ENCODE measurements at regions not wholly inside any gene's neighbourhood (a gene's known extent, or its start where the extent isn't known, plus 50 kb on each side); places are given as distances from the start of the nearest gene placed in this dataset.

DNA sequence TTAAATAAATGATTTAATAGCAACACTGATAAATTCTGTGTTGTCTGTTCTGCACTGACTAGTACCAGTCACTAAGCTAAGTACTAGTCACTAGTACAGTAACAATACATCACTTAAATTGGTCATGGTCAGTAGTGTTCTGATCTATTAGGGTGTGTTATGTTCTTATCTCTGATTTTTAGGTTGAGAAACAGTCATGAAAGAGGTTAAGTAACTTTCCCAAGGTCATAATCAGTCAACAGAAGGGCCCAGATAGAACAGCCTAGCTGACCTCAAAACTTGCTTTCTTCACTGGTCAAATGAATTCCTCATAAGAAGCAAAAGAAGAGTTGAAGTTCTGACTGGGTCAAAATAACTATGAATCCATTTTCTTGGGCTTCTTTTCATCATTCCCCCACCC is 1492.7 kb downstream of the MAT2B start:
- no peak for ATAC-seq
- TF ChIP-seq TOX (CRISPR knock-in tag; IDR thresholded peaks at IDR 0.05; ENCODE audit: borderline replicate concordance) (no peak), PPARA (CRISPR knock-in tag; IDR thresholded peaks at IDR 0.05; ENCODE audit: borderline replicate concordance) (no peak), BACH2 (CRISPR knock-in tag; IDR thresholded peaks at IDR 0.05; ENCODE audit: borderline replicate concordance) (no peak), ISL1 (CRISPR knock-in tag; IDR thresholded peaks at IDR 0.05) (no peak), ZFP3 (CRISPR knock-in tag; IDR thresholded peaks at IDR 0.05) (no peak), RARB (CRISPR knock-in tag; IDR thresholded peaks at IDR 0.05) (no peak), ZNF565 (CRISPR knock-in tag; conservative IDR thresholded peaks at IDR 0.05; ENCODE audit: low read depth) (no peak), ZNF70 (CRISPR knock-in tag; IDR thresholded peaks at IDR 0.05) (no peak), ARNTL (CRISPR knock-in tag; IDR thresholded peaks at IDR 0.05; ENCODE audit: borderline replicate concordance, low read depth) (no peak)

GRCh38 chr5:164998590-164998989 is 1493.2 kb downstream of the MAT2B start:
- ATAC-seq, result no peak
- TF ChIP-seq, protein P1, sequence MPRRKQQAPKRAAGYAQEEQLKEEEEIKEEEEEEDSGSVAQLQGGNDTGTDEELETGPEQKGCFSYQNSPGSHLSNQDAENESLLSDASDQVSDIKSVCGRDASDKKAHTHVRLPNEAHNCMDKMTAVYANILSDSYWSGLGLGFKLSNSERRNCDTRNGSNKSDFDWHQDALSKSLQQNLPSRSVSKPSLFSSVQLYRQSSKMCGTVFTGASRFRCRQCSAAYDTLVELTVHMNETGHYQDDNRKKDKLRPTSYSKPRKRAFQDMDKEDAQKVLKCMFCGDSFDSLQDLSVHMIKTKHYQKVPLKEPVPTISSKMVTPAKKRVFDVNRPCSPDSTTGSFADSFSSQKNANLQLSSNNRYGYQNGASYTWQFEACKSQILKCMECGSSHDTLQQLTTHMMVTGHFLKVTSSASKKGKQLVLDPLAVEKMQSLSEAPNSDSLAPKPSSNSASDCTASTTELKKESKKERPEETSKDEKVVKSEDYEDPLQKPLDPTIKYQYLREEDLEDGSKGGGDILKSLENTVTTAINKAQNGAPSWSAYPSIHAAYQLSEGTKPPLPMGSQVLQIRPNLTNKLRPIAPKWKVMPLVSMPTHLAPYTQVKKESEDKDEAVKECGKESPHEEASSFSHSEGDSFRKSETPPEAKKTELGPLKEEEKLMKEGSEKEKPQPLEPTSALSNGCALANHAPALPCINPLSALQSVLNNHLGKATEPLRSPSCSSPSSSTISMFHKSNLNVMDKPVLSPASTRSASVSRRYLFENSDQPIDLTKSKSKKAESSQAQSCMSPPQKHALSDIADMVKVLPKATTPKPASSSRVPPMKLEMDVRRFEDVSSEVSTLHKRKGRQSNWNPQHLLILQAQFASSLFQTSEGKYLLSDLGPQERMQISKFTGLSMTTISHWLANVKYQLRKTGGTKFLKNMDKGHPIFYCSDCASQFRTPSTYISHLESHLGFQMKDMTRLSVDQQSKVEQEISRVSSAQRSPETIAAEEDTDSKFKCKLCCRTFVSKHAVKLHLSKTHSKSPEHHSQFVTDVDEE (CRISPR knock-in tag; IDR thresholded peaks at IDR 0.05), result no peak
- TF ChIP-seq TOX (CRISPR knock-in tag; IDR thresholded peaks at IDR 0.05; ENCODE audit: borderline replicate concordance), result no peak
- TF ChIP-seq POU6F1 (CRISPR knock-in tag; IDR thresholded peaks at IDR 0.05; ENCODE audit: borderline replicate concordance, low read depth), result no peak
- TF ChIP-seq ZNF8 (CRISPR knock-in tag; IDR thresholded peaks at IDR 0.05), result no peak
- TF ChIP-seq OSR1 (CRISPR knock-in tag; IDR thresholded peaks at IDR 0.05), result no peak
- TF ChIP-seq, protein P2, sequence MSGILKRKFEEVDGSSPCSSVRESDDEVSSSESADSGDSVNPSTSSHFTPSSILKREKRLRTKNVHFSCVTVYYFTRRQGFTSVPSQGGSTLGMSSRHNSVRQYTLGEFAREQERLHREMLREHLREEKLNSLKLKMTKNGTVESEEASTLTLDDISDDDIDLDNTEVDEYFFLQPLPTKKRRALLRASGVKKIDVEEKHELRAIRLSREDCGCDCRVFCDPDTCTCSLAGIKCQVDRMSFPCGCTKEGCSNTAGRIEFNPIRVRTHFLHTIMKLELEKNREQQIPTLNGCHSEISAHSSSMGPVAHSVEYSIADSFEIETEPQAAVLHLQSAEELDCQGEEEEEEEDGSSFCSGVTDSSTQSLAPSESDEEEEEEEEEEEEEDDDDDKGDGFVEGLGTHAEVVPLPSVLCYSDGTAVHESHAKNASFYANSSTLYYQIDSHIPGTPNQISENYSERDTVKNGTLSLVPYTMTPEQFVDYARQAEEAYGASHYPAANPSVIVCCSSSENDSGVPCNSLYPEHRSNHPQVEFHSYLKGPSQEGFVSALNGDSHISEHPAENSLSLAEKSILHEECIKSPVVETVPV (CRISPR knock-in tag; IDR thresholded peaks at IDR 0.05), result no peak
- TF ChIP-seq ZNF70 (CRISPR knock-in tag; IDR thresholded peaks at IDR 0.05), result no peak
- TF ChIP-seq BACH2 (CRISPR knock-in tag; IDR thresholded peaks at IDR 0.05; ENCODE audit: borderline replicate concordance), result no peak
- no peak for TF ChIP-seq PPARA (CRISPR knock-in tag; IDR thresholded peaks at IDR 0.05; ENCODE audit: borderline replicate concordance)
- TF ChIP-seq ESRRG (CRISPR knock-in tag; IDR thresholded peaks at IDR 0.05), result no peak
- no peak for TF ChIP-seq CREB5 (CRISPR knock-in tag; IDR thresholded peaks at IDR 0.05; ENCODE audit: low read depth)
- no peak for TF ChIP-seq TCF4 (CRISPR knock-in tag; IDR thresholded peaks at IDR 0.05; ENCODE audit: borderline replicate concordance)
- TF ChIP-seq CSDC2 (CRISPR knock-in tag; IDR thresholded peaks at IDR 0.05), result no peak
- no peak for TF ChIP-seq GLIS3 (CRISPR knock-in tag; IDR thresholded peaks at IDR 0.05)
- TF ChIP-seq ARNTL (CRISPR knock-in tag; IDR thresholded peaks at IDR 0.05; ENCODE audit: borderline replicate concordance, low read depth), result no peak
- TF ChIP-seq SNAI2 (CRISPR knock-in tag; IDR thresholded peaks at IDR 0.05), result no peak
- TF ChIP-seq PATZ1 (CRISPR knock-in tag; IDR thresholded peaks at IDR 0.05; ENCODE audit: borderline replicate concordance), result no peak

All from SK-N-SH treated with all-trans-retinoic acid at 6 μM for 48 hours (cell line).